ENCODE measurements at regions not wholly inside any gene's neighbourhood (a gene's known extent, or its start where the extent isn't known, plus 50 kb on each side); places are given as distances from the start of the nearest gene placed in this dataset.
"Not testable (repeated sequence)": the region's sequence is repeated elsewhere in the genome, so short reads cannot be mapped to it uniquely, and the experiment has no call there.

DNA sequence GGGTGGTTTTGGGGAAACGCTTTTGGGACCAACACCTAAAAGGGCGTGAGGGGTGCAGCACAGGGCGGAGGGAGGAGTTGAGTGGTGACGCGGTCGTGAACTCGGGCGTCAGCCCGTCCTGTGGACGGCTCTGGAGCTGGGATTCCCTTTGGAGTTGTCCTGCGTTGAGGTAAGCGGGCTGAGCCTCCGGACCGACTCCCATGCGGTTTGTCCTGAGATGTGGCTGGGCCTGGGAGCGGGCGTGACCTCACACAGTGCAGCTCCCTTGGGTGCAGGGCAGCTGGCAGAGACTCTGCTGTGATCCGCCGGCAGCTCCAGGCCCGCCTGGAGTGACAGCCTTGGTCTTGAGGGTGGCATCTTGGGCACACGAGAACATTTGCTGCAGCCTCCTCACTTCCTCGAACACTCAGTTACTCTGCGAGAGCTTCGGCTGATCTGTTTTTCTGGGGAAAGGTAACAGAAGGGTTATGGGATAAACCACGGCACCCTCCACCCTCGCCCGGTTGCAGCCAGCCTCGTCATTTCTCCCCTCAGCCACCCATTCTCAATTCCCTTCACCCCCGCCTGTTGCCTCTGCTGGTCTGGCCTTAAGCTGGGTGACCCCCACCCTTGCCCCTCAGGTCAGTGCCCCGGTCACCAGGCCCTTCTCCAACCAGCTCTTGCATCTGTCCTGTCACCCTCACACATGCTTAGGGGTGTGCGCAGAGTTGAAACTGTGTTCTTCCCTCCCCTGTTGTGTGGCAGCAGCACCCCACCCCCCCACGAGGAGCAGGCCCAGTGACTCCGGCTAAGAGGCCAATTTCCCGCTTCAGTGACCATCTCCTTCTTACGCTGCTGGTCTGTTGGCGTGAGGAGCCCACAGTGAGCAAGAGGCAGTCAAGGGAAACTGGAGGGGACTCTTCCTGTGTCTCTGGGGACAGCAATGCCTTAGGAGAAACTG, 94.2 kb upstream of the COL5A1 start:
- DNase-seq: no peak

DNA sequence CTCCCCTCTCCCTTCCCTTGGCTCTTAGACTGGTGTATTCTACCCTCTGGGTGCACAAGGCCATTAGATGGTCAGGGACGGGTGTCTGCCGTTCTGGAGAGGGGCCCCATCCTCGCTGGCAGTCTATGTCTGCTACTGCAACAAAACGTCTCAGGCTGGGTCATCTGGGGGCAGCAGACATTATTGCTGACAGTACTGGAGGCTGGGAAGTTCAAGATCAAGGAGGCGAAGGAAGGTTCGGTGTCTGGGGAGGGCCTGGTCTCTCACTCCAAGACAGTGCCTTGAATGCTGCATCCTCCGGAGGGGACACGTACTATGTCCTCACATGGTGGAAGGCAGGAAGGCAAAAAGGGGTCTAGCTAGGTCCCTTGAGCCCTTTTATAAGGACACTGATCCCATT, 93.4 kb upstream of the COL5A1 start:
- DNase-seq: no peak

DNA sequence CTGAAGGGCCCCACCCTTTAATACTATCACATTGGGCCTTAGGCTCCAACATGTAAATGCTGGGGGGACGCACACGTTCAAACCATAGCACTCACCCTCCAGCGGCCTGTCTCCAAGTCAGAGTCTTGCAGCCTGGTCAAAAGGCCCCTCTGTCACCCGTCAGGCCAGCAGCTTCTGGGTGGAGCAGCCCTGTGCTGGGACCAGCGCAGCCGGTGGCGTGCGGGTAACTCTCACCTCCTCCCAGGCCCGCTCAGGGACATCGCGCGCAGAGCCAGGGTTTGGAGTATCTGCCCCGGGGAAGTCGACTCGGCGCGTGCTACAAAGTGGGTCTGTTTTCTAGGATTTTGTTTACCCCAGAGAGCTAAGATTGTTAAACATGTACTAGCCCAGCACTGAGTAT, 93.0 kb upstream of the COL5A1 start:
- DNase-seq: no peak

DNA sequence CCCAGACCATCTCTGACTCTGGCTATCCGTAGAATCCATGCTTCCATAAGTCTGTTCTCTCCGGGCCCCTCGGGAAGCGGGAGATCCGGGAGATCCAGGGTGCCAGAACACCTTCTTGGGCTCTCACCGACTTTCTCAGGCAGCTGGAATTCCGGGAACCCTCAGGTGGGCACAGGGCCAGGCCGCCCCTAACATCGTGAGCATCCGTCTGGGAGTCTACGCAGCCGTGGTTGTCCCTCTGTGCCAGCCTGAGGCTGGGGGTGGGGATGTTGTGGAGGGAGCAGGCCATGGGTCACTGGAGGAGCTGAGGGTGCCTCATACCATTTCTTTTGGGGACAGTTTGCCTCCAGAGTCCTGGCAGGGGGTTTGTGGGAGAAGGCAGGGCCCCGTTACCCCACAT, 92.3 kb upstream of the COL5A1 start:
- no peak for DNase-seq

DNA sequence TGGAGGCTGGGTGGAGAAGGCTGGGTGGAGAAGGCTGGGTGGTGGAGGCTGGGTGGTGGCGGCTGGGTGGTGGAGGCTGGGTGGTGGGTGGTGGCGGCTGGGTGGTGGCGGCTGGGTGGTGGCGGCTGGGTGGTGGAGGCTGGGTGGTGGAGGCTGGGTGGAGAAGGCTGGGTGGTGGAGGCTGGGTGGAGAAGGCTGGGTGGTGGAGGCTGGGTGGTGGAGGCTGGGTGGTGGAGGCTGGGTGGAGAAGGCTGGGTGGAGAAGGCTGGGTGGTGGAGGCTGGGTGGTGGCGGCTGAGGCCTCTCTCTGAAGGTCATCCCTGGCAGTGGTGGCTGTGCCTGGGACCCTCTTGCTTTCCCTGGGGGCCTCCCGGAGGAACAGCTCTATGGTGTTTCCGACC, 91.5 kb upstream of the COL5A1 start:
- DNase-seq: not testable (repeated sequence)

DNA sequence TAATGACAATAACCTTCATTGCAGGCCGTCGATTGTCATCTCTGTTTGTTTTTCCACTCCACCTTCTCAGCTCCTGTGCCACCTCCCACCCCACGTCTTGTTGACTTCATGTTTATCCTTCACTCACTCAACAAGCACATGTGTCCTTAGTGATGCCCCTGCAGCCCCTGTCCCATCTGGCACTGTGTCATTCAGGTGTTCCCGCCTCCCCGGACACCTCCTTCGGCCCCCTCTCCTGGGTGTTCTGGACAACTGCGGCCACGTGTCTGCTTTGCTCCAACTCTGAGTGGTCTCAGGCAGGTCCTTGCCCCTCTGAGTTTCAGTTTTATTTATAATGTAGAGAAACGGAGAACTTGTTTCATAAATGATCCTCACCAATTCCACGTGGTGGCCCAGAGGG, 91.0 kb upstream of the COL5A1 start:
- DNase-seq: no peak

DNA sequence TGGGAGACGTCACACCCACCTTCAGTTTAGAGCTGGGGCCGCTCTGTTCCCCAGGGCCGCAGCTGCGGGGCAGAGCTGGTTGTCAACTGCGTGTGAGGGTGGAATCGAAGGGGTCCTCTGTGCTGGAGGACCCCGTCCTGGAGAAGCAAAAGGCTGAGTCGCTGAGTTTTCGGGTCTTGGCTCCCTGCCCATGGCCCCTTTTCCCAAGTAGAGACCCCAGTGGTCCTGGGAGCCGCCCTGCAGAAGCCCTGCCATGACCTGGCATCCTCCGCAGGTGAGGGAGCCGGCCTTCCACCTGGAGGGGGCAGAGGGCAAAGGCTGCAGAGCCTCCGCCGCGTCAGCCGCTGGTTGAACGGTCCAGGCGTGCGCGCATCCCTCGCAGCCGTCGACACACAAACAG, 90.4 kb upstream of the COL5A1 start:
- no peak for DNase-seq

DNA sequence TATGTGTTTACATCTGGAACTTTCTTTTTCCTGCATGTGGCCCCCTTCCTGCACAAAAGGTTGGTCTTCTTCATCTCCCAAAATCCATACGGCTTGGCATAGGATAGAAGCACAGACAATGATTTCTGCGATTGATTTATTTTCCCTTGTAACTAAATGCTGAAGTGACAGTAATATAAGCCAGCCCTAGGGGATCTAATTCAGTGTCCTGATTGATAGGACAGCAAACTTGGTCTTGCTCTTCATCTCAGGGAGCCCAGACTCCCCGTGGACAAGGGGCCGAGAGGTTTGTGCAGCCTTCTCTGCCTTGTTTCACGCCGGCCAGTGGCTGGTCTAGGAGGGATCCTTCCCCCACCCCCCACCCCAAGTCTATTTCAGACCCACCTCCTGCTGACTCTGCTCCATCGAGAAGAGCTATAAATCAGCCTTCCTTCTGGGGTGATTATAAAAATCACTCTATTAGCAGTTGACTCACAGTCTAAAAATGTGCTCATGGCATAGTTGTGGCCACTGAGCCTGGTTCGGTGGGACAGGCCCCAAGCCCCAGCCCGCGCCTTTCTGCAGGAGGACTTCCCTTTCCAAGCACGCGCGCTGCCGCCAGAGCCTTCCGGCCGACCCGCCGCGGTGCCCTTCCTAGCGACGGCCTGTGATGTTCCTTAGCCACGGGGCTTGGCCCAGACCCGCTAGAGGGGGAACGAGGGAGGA, 89.8 kb upstream of the COL5A1 start:
- no peak for DNase-seq

DNA sequence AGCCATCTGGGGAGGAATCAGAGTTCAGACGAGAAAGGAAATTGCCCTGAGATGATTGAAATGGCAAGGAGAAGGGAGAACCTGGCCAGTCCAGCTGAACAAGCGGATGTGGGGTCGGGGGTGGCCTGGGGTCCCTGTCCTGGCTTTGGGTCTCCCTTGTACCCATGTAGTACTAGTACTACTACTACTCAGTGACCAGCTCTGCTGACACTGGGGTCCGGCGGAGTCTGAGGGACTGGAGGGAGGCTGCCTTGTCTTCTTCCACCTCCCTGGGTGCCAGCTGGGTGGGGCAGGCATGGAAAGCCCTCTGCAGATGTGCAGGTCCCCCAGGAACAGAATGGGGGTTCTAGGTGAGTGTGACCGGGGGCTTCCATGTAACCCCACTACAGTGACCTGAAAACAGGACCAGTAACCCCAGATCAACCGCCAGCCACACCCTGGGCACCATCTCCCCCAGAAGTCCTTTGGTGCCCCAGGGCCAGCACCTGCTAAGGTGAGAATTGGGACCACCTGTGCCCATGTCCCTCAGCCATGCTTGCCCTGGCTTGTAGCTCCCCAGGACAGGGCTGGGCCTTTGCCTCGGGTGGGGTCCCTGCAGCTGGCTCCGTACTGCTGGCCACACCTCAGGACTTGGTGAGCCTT, 89.1 kb upstream of the COL5A1 start:
- no peak for DNase-seq

DNA sequence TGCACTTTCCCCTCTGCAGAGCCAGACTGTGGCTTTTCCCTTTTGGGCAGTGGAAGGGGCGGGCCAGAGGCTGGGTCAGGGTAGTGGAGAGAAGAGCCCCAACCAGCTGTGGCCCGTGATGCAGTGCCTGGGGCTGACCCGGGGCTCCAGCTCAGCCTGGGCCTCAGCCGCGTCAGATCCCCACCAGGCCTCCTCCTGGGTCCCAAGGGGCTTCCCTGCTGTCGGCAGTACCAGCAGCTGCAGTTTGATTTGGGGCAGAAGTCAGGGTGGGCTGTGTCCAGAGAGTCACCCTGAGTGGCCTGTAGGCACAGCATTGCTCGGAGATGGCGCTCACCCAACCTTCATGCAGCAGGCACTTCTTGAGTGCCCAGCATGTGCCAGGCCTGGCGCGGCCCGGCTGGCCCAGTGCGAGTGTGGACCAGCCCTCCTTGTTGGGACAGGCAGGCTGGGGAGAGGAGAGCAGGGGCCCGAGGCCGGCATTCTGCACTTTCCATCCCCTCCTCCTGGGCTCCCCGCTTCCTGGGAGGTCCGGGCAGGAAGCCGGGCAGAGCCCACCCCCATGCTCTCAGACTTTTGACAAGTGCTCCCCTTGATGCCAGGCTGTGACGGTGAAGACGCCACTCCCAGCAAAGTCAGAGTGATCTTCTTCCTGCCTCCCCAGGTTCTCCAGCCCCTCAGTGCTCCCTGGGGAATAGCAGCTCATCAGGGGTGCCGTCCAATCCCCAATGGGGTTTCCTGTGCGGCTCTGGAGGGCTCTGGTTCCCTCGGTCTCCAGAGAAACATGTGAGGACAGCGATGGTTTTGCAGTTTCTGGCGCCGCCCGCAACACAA, 88.3 kb upstream of the COL5A1 start:
- DNase-seq: no peak

DNA sequence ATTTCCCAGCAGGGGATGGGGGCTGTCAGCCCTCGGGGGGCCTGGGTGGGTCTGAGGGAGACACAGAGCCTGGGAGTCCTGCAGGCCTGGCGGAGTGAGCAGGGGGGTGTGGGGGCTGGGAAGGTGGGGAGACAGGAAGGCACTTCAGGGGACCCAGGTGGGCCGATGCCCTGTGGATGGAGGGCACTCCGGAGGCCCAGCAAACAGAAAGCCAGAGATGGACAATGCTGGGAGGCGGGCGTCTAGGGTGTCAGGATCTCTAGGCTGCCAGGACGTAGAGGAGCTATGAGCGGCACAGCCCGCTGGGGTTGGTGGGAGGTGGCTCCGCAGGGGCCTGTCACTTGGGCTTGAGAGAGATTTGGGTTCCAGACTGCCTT, 87.6 kb upstream of the COL5A1 start:
- DNase-seq: no peak

DNA sequence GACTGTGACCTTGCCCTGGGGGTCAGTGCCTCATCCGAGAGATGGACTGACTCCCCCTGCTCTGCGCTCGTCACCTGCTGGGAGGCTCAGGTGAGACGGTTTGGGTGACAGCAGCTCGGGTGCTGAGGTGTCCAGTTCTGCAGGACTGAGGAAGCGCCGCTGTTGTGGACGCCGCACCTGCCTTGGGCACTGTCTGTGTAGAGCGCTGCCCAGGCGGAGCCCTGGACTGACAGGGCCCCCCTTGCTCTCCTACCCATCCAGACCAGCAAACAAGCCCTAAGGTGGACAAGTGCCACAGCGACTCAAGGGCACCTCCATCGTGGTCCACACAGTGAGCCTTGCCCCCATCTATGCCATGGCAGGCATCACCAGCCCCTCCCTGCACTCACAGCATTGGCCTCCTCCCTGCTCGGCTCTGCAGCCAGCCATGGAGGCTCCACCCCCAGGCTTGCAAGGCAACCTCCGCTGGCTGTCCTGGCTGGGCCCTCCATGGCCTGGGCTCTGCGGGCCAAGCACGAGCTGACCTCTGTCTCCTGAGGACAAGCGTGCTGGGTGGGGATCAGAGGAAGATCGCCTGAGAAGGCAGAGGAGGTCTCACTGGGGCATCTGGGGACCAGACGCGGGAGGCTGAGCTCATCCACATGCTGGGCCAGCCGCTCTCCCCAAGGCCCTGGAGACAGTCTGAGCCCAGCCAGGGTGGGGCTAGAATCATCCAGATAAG, 87.1 kb upstream of the COL5A1 start:
- DNase-seq: no peak

DNA sequence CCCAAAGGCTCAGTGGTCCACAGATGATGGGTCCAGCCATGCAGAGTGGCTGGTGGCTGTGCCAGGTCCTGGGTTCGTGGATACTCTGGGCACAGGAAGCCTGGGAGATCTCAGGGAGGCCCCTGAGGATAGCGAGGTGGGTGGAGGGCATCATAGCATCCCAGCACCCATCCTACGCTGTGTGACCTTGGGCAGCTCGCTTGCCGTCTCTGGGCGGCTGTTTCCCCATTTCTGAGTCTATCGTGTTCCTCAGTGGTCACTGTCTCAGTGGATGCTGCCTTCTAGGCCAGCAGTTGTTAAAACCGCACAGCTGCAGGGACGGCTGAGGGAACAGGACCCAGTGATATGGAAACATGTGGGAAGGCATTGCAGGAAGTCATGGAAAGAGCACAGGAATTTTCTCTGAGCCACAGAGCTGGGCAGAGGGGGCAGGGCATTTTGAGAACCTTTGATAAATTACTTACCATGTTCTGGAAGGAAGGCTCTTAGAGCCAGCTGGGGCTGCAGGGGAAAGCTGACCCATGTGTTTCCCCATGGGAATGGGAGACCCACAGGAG, 86.4 kb upstream of the COL5A1 start:
- DNase-seq: no peak

DNA sequence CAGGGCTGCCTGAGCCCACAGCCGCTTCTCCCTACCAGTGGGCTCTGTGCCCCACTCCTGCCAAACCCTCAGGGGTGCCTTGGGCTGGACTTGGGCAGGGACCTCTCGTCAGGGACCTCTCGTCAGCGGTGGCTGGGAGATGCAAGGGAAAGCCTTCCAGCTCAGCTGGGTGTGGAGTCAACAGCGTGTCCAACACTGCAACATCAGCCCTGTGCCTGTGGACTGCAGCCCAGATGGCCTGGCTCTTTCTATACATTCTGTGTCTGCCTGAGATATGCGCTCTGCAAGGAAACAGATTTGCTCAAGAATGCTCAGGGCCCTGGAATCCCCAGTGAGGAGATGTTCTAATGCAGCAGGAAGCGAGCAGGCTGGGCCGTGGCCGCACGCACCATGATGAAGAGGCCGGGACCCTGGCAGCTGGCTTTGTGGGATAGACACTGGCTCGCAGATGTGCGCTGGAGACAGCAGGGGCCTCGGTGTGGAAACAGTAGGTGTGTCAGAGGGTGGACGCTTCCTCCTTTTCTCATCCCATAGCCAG, 85.0 kb upstream of the COL5A1 start:
- DNase-seq: no peak

DNA sequence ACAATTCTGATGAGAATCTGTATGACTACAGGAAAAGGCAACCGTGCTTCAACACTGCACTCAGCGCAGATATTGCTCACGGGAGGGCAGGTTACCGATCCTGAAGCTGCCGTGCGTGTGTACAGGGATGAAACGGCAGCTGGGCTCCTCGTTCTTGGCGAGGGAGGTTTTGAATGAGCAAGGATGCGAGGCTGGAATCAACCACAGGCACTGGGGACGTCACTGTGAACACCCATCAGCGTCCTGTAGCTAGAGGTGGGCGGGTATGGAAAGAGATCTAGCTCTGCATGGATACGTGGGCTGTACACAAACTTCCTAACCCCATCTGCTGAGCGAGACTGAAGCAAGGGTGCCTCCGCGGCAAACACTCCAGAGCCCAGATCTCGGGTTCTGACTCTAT, 84.3 kb upstream of the COL5A1 start:
- no peak for DNase-seq

DNA sequence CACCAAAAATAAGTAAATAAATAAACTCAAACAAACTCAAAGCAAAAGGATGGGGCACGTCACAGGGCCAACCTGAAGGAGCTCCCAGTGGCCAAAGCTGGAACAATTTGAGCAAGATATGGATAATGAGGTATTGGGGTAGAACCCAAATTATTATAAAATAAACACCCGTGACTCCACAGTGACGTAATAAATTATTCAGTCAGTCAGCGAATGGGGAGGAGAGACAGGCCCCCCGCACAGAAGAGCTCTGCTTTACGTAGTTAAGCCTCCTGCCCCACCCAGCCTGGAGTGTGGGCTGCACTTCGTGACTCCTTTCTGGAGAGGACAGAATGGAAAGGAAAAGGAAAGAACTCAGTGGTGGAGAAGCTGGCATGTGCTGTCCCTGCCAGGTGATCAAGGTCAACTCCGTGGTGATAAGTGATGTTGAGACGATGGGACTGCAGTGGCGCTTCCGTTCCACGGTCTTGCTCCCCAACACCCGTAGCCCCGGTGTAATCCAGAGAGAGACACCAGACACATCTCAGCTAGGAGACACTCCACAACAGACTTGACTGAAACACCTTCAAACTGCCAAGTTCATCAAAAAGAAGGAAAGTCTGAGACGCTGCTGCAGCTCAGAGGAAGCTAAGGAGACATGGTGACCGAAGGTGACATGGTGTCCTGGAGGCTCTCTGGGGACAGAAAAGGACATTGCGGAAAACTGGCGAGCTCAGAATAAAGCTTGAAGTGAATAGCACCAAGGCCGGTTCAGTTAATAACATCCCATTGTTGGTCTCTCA, 83.3 kb upstream of the COL5A1 start:
- no peak for DNase-seq

DNA sequence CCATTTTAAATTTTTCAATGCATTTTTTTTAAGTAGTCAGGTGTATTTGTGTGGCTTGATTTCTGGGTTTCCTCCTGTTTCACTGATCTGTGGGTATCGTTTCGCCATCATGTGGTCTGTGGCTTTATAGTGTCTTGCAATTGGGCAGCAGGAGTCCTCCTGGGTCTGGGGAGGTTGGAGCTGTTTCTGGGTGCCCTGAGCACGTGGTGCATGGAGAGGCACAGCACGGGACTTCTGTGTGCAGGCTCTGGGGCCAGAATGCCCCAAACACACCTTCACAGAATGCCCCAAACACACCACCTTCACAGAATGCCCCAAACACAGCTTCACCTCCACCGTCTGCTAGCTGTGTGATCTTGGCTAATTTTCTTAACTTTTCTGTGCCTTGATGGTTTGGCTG, 82.6 kb upstream of the COL5A1 start:
- no peak for DNase-seq

DNA sequence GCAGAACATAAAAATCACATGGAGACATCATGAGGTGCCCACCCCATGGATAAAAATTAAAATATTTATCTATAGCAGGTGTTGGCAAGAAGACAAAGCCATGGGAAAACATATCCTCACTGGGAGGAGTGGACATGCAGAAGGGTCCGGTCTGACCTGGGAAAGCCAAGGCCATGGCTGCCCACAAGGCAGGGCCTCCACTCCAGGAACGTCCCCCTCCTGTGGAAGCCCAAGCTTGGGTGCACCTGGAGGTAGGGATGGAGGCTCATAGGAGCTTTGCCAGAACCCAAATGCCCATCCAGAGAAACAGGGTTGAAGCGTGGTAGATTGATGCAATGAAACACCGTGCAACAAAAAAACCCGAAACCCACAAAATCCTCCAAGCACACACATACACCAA, 81.4 kb upstream of the COL5A1 start:
- no peak for DNase-seq

DNA sequence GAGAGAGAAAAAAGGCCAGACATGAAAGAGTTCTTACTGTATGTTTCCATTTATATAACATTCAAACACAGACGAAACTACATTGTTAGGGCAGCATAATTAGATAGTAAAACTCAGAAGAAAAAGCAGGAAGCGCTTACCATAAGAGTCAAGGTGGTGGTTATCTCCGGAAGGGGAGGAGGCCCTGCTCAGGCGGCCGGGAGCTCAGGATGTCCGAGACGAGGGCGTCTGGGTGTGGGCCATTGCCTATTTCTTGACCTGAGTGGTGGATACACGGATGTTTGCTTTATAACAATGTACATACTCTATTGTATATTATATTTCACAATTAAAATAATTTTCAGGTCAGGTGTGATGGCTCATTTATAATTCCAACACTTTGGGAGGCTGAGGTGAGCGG, 80.9 kb upstream of the COL5A1 start:
- DNase-seq: no peak

DNA sequence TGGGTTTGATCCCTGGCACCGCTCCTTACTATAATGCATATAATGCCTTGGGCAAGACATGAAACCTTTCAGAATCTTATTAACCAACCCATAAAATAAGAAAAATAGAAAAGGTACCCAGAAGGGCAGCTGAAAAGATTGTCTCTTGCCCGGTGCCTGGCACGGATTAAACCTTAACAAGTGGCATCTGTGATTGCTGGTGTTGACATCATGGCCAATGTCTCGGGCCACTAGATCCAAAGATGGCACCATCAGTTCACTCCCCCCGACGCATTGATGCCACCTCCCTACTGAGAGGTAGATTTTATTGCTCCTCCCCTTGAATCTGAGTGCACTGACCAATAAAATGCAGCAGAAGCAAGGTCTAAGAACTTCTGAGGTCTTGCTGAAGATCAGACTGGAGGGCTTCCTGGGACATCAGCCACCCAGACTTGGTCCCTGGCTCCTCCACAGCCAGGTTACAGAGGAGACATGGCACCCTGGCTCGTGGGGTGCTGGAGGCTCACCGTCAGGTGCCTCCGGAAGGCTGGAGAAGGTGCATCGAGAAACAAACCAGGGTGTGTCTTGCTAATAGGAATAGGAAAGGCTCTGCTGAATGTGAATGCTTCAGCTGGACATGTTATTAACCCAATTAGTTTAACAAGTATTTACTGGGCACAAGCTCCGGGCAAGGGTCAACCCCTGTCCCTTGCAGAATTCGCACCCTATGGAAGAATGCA, 80.0 kb upstream of the COL5A1 start:
- no peak for DNase-seq

Measured in NCI-H2029 (cell line).